GM18511 (cell line): ENCODE measurements at regions not wholly inside any gene's neighbourhood (a gene's known extent, or its start where the extent isn't known, plus 50 kb on each side); places are given as distances from the start of the nearest gene placed in this dataset.

ENCODE experiments used
- ATAC-seq: cut with Tn5 transposase; IDR thresholded peaks from one replicate; pipeline ENCODE4 v1.9.1; 2021; ENCODE audit warnings: mild to moderate bottlenecking, moderate library complexity; ENCODE audit not compliant: unreplicated experiment

DNA sequence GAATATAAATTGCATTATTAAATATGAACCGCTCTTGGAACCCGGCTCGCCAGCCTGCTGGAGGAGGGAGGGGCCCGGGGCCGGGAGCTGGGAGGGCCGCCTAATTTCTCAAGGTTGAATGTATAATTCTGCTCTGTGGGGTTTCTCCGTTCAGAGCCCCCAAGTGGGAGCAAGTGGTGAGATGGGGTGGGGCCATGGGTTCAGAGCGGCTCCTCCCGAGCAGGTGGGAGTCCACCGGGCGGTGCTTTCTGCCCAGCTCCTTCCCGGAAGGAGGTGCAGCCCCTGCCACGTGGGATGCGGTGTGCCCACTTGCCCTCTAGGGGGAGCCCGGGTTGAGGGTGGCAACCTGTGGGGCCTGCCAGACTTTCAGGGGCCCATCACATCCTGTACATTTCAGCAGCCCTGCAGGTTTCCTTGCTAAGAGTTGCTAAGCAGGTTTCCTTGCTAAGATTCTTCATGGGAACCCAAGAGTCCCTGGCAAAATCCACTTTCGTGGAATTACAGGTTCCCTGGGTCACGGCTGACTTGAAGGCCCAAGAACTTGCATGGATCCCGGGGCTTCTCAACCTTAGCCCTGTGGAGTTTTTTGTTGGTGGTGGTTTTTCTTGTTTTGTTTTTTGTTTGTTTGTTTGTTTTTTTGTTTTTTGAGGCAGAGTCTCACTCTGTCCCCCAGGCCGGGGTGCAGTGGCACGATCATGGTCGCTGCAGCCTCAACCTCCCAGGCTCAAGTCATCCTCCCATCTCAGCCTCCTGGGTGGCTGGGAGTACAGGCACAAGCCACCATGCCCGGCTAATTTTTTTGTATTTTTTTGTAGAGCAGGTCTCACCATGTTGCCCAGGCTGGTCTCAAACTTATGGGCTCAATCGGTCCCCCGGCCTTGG is 196.7 kb upstream of the GSE1 start:
- no peak for ATAC-seq

DNA sequence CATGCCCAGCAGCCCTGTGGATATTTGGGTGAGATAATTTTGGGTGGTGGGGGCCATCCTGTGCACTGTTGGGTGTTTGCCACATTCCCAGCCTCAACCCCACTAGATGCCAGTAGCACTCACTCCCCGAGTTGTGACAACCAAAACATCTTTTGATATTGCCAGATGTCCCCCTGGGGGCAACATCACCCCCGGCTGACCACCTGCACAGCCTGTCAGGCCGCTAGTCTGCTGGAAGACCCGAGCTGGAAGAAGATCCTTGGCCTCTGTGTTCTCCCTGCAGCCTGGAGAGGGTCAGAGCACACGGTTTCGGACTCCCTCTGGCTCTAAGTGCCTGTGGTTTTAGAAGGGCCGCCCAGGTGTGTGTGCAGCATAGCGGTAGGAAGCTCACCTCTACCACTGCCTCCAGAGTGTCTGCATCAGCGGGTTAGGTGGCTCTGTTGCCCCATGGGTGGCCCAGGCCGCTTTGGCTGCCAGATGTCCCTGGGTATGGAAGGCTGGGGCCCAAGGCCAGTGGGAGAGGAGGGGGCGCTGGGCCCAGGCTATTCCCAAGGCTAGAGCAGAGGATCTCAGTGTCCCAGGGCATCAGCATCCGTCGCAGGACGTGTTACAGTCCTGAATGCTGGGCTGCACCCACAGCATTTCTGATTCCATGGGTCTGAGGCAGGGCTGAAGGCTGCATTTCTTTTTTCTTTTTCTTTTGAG is 195.8 kb upstream of the GSE1 start:
- ATAC-seq: no peak

DNA sequence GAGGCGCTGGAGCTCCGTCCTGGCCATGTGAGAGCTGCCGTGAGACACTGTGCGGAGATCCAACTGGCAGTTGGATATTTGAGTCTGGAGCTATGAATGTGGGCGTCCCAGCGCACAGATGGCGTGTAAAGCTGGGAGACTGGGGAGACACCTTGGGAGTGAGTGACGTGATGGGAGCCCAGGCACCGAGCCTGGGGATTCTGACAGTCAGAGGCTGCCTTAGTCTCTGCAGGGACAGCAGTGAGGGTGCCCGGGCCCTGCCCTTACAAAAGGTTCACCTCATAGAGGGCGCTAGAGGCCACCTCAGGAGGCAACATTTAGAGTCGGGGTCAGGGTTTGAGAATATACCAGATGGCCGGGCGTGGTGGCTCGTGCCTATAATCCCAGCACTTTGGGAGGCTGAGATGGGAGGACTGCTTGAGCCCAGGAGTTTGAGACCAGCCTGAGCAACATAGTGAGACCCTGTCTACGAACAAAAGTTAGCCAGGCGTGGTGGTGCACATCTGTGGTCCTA is 194.1 kb upstream of the GSE1 start:
- ATAC-seq: no peak

DNA sequence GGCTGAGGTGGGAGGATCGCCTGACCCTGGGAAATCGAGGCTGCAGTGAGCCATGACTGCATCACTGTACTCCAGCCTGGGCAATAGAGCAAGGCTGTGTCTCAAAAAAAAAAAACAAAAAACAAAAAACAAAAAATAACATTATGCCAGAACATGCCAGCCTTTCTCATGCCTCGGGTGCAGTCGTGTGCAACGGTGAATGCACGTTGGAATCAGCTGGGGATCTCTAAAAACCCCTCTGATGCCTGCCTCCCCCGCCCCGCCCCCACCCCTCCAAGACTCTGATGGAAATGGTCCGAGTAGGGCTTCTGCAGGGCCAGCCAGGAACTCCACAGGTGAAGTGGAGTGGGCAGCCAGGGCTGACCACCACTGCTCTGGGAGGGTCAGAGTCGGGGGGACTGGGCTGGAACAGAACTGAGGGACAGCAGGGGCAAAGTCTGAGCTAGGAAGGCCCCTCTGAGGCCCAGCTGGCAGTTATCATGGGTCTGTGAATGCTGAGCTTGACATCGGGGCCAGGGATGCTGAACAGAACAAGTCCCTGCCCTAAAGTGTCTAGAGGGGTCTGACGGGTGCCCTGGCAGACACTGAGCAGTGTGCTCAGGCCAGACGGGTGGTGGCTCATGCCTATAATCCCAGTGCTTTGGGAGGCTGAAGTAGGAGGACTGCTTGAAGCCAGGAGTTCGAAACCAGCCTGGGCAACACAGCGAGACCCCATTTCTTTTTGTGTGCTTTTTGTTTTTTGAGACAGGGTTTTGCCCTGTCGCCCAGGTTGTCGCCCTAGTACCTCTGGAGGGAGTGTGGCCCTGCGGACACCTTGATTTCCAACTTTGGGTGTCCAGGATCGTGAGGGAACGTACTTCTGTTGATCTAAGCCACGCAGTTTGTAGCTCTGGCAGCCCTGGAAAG is 193.4 kb upstream of the GSE1 start:
- no peak for ATAC-seq

DNA sequence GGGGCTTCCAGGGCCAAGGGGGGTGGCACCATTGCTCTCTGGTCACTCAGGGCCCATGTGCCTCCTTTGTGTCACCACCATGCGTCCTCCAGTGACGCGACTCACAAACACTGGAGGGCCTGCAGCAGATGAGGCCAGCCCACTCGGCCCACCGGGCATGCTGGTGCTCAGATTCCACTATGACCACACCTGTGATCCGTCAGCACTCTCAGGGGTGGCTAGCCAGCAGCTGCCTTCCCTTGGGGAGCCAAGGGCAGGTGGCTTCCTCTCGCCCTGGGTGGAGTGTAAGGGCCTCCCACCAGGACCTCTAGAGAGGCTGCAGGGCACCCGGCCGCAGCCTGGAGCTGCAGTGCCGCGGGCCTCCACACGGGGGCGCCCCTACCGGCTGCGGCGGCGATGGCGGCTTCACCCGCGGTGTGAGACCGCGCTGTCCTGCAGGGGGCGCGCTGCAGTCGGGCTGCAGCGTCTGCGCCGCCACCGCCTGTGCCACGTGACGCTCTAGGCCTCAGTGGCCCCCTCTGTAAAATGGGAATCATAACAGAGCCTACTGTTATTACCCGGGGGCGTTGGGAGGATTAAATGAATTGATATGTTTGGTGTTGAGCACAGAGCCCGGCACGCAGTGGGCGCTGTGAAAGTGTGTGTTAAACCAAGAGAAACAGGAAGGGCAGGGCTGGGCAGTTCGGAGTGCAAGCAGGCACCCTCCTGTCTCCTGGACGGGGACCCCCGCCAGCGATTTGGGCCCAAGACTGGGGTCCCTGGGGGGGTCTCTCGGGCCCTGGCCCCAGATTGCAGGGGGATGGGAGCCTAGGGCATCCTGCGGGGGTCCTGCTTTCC is 192.4 kb upstream of the GSE1 start:
- ATAC-seq: no peak

DNA sequence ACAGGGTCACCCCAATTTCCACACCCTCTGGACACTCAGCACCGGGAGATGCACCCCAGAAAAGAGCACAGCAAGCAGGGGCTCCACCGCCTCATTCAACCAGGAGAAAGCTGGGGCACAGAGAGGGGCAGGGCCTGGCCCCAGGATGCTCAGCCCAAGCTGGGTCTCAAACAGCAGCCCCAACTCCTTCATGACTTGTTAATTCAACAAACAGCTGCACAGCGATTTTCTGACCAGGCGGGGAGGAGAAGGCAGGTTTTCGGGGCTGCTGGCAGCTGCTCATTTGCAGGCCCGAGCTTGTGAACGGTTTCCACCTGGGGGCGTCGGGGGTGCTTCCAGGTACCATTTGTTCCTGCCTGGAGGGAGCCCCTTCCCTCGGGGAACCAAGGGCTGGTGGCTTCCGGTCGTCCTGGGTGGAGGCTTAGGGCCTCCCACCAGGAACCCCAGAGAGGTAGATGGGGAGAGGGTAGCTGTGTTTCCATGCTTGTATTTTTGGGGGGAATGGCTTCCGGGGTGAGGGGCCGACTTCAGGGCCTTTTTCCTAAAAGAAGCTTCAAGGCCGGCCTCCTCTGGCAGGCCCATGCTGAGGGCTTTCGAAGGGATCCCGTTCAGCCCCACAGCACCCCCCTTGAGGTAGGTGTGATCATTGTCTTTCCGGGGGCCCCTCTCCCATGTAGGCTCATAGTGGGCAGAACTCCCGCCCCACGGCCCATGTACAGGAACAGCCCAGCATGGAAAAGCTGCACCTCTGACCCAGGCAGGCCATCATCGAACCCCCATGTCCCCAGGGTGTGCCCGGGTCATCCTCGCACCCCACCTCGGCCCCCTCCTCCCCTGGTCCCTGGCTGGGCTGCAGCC is 191.6 kb upstream of the GSE1 start:
- no peak for ATAC-seq

DNA sequence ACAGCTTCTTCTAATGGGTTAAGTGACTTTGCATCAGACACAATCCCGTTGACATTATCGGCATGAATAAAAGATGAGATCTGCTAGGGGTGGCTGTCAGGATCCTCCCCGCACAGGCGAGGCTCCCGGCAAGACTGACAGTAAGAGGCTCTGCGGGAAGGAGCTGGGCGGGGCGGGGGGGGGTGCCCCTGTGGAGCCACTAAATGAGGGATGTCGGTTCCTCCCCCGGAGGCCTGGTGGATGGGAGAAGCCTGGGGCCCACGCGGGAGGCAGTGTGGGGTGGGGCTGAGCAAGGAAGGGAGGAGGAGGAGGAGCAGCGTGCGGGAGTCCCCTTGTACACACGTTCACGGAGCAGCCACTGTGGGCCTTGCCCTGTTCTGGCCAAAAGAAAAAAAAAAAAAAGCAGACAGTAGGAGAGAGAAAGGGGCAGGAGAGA is 190.9 kb upstream of the GSE1 start:
- ATAC-seq: no peak

DNA sequence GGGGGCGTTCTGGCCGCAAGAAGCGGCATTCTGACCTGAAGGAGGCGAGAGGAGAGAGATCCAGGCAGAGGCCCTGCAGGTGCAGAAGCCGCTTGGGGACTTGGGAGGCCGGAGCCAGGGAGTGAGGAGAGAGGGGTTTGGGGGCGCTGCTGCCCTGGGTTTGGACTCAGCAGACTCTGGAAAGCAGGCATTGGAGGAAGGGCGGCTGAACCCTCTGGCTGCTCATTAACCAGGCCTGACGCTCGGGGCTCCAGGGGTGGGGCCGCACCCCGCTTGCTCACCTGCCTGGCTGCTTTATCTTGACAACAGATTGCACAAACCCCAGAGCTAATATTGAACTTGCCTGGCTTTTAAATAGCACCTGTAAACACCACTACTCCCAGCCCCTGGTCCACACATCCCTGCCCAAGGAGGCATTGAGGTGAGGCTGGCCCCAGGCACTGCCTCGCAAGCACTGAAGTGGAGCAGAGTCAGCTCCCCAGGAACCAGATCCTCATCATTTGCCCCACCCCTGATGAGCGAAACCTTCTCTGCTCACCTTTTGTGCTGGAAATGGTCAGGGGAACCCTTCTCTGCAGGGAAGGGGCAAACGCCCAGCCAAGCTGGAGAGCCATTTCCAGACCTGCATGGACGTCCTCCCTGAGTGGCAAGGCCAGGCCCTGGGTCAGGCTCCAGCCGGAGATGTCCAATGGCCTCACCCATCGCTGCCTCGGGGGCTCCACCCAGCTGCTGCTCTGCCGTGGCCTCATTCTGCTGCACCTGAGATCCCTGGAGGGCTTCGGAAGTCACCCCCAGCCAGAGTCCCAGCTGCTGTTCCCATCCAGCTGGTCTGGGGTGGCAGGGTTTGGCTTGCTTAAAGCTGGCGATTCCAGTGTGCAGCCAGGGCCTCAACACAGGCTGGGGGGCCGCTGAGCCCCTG is 190.2 kb upstream of the GSE1 start:
- ATAC-seq: no peak

DNA sequence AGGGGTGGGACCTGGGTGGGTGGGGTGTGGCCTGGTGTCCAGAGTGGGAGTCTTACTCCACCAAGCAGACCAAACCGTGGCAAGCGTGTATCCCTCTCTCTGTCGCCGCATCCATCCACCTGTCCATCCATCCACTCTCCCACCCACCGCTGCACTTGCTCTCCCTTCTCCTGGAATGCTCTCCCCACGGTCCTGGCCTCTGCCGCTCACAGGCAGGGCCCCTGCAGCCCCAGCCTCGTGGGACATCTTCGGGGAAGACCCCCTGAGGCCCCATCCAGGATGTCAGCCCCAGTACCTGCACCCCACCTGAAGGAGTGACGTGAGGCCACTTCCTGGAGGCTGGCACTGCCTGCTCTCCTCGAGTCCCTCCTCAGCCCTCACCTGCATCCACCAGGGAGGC is 189.5 kb upstream of the GSE1 start:
- ATAC-seq: no peak

DNA sequence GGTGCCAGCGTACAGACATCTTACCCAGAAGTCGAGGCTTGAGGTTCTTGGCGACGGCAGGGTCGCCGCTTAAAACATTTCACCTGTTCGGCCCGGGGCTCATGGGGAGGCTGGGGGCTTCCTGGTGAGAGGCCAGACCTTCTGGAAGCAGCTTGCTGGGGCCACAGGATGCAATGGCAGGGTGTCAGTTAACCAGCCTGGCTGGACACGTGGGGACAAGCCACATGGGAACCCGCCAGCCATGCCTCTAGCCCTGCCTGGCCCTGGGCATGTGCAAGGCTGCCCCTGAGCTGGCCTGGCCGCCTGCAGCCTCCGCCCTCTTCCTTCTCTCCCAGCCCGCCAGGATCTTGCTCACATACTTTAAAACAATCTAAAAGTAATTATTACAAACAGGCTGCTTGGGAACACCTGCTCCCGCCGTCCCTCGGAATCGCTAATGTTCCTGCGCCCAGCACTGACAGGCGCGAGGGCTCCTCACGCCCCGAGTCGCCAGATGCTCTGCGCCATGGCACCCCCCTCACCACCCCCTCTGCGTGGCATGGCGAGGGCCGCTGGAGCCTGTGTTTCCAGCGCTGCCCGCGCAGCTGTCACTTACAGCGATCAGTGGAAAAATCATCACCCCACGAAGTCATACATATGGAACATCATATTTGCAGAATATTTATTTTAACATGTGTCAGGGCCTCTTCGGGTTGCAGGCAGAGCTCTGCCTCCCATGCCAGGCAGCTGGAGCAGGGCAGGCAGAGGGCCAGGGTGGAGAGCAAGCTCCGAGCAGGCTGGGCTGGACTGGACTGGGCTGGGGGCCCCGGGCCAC is 188.7 kb upstream of the GSE1 start:
- no peak for ATAC-seq

DNA sequence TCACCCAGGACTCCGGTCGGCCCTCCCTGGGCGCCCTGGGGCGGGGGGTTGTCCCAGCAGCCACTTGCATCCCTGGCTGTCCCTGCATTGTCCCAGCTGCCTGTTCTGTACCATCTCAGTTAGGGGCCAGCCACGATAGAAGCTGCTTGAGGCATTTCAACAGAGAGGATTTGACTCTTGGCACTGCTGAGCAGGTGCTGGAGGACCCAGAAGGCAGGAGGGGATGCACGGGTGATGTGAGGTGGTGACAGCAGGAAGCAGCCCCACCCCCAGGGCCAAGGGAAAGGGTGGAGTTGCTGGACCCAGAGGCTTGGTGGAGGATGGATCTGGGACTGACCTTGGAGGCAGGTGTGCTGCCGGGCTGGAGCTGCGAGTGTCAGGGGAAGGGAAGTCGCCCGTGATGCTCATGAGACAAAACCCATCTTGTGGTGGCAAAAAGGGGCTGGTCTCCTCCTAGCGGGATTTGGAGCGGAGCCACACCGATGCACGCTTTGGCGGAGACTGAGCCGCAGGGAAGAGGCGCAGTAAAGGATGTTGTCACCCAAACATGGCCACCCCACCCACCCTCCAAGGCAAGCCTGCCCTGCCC is 188.0 kb upstream of the GSE1 start:
- ATAC-seq: no peak

DNA sequence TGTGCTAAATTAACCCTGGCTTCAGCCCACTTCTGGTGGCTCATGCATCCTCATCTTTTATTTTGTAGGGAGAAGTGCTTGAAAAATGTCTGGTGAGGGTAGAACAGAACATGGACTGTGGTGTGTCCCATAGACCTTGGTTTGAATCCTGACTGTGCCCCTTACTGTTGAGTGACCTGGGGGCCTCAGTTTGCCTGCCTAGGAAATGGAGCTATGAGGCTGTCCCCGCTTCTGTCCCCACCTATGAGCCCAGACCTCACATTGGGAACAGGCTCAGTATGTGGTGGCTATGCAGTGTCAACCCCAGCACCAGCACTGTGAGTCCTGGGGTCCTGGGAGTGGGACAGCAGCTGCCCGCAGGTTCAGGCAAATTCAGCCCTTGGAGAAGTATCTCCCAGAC is 186.3 kb upstream of the GSE1 start:
- no peak for ATAC-seq

DNA sequence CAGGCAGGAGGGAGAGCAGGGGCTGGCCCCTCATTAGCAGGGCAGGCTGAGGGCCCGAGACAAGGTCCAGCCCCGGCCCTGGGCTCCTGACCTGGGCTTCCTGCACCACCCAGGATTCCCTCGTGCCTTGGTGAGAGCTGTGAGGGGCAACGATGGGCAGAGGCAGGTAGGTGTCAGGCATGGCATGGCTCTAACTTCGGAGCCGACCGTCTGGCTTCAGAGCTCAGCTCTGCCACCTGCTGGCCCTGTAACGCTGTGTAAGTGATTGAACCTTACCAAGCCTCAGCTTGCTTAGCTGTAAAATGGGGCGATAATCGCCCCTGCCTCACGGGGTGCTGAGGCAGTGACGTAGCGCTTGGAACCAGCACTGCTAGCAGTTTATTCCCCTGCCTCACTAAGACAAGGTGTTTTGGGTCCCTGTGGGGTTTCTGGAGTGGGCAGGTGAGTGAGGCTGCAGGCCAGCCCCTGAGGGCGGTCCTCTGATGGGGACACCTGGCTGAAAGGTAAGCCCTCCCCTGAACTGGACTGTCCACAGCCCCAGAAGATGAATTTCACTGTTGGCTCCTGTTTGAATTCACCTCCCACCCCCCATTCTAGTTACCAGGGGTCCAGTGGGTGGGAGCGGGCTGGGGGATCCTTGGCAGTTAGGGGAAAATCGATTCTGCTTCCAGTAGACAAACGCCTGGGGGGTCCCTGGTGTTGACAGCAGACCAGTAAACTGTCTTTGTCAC is 184.8 kb upstream of the GSE1 start:
- ATAC-seq: no peak

DNA sequence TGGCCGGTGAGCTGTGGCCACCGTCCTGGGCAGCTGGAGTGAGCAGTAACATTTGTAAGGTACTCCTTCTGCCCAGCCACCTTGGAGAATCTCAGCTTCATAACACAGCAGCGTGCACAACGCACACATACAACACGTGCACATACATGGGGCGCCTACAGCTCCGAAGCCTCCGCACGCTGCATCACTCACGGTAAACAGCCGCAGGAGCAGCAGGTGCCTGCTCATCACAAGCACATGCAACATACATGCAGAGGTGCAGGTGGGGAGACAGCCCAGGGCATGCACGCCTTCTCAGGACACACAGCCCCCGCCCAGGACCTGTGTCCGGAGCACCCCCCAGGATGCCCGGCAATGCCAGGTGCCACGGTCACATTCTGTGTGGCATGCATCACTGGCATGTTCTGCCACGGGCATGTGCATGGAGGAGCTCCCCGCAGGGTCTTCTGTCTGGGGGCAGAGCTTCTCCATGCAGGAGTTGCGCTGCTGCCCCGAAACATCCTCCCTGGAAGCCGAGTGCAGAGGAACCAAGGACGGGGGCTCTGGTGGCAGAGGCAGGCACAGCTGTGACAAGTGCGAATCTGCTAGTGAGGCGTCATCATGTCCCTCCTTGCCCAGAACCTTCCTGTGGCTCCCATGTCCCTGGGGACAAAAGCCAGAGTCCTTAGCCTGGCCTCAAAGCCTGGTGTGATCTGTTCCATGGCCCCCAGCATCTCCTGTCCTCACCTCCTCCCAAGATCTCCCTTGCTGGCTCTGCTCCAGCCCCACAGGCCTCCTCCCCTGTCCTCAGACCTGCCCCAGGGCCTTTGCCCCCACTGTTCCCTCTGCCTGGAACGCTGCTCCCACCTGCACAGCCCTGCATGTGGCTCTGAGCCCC is 184.0 kb upstream of the GSE1 start:
- ATAC-seq: no peak

DNA sequence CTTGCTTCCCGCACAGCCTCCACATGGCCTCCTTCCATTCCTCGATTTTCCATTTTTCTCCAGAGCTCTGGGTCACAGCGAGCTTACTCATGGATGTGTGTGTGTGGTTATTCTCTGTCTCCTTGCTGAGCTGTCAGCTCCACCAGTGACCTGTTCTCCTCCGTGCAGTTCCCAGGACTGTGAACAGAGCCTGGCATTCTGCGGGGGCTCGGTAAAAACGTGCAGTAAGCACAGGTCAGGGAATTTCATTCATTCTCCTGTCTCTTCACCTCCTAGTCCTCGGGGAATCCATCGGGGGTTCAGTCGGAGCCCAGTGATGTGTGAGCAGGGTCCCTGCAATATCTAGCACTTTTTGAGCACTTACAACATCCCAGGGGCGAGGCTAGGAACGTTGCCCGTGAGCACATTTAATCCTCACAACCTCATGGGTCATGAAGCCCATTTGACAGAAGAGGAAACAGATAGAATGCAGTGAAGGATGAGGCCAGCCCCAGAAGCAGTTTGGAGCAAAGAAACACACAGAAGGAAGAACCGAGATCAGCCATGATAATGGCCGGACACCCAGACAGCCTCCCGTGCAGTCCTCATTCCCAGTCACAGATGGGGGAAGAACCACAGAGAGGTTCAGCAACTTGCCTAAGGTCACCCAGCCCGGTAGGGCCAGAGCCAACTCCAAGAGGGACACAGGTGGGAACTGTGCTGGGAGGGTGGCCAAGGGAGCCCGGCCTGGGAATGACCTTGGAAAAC is 183.2 kb upstream of the GSE1 start:
- ATAC-seq: no peak
